DND-41 (cell line): ENCODE measurements at regions not wholly inside any gene's neighbourhood (a gene's known extent, or its start where the extent isn't known, plus 50 kb on each side); places are given as distances from the start of the nearest gene placed in this dataset.

Source experiments
- EZH2 ChIP-seq: IDR thresholded peaks from 3 replicates; pipeline ENCODE4 v1.6.1; 2012; ENCODE audit warnings: borderline replicate concordance, low read depth, mild to moderate bottlenecking, moderate library complexity, low read length, inconsistent platforms; ENCODE audit not compliant: severe bottlenecking
- TF ChIP-seq, protein P1 (sequence below): IDR thresholded peaks from 2 replicates; pipeline ENCODE4 v1.5.1; 2012; ENCODE audit warnings: borderline replicate concordance, low read length, moderate library complexity, mild to moderate bottlenecking; ENCODE audit not compliant: poor library complexity, severe bottlenecking; ENCODE audit errors: extremely low read depth

- TF ChIP-seq, protein P1, sequence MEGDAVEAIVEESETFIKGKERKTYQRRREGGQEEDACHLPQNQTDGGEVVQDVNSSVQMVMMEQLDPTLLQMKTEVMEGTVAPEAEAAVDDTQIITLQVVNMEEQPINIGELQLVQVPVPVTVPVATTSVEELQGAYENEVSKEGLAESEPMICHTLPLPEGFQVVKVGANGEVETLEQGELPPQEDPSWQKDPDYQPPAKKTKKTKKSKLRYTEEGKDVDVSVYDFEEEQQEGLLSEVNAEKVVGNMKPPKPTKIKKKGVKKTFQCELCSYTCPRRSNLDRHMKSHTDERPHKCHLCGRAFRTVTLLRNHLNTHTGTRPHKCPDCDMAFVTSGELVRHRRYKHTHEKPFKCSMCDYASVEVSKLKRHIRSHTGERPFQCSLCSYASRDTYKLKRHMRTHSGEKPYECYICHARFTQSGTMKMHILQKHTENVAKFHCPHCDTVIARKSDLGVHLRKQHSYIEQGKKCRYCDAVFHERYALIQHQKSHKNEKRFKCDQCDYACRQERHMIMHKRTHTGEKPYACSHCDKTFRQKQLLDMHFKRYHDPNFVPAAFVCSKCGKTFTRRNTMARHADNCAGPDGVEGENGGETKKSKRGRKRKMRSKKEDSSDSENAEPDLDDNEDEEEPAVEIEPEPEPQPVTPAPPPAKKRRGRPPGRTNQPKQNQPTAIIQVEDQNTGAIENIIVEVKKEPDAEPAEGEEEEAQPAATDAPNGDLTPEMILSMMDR: no peak
- no peak for TF ChIP-seq EZH2
Measured at GRCh38 chr11:38582756-38583155, 1984.7 kb upstream of the RAG2 start.
